Mesenchymal stem cell (in vitro differentiated cells and primary cell): ENCODE measurements at regions not wholly inside any gene's neighbourhood (a gene's known extent, or its start where the extent isn't known, plus 50 kb on each side); places are given as distances from the start of the nearest gene placed in this dataset.

Experiments
- DNase-seq: peaks from one replicate; pipeline ENCODE4 v3.0.0-alpha.2; 2013
- H2AFZ ChIP-seq: one replicate; pipeline ENCODE4 v1.6.1; 2013; ENCODE audit warnings: low read depth, mild to moderate bottlenecking, control low read depth, inconsistent platforms, low read length, moderate library complexity
- H2AK5ac ChIP-seq: 2 replicates; pipeline ENCODE4 v1.6.1; 2013; ENCODE audit warnings: low read length, moderate library complexity, mild to moderate bottlenecking, inconsistent platforms; ENCODE audit not compliant: severe bottlenecking
- H2BK120ac ChIP-seq: one replicate; pipeline ENCODE4 v1.6.1; 2013; ENCODE audit warnings: low read depth, mild to moderate bottlenecking, inconsistent platforms, low read length, moderate library complexity
- H2BK12ac ChIP-seq, 2 experiments: one replicate each; pipeline ENCODE4 v1.6.1; 2013; ENCODE audit warnings: inconsistent platforms in 2 of 2, low read length in 2 of 2, mild to moderate bottlenecking in 2 of 2, moderate library complexity in 2 of 2, control low read depth in 1 of 2
- H2BK15ac ChIP-seq: one replicate; pipeline ENCODE4 v1.6.1; 2013; ENCODE audit warnings: mild to moderate bottlenecking, low read depth, inconsistent platforms; ENCODE audit not compliant: poor library complexity, severe bottlenecking
- H2BK5ac ChIP-seq: 2 replicates; pipeline ENCODE4 v1.6.1; 2013; ENCODE audit warnings: low read depth, mild to moderate bottlenecking, low read length, control low read depth, inconsistent platforms; ENCODE audit not compliant: poor library complexity, severe bottlenecking
- H3K14ac ChIP-seq, 2 experiments: one replicate each; pipeline ENCODE4 v1.6.1; 2013; ENCODE audit warnings: inconsistent platforms in 2 of 2, low read length in 2 of 2, control low read depth in 1 of 2, mild to moderate bottlenecking in 1 of 2, moderate library complexity in 1 of 2
- H3K18ac ChIP-seq, 2 experiments: one replicate each; pipeline ENCODE4 v1.6.1; 2013; ENCODE audit warnings: inconsistent platforms in 2 of 2, low read length in 2 of 2, control low read depth in 1 of 2, low read depth in 1 of 2, mild to moderate bottlenecking in 1 of 2
- H3K23ac ChIP-seq, 2 experiments: one replicate each; pipeline ENCODE4 v1.6.1; 2013; ENCODE audit warnings: inconsistent platforms in 2 of 2, low read length in 2 of 2, mild to moderate bottlenecking in 2 of 2, moderate library complexity in 2 of 2, control low read depth in 1 of 2
- H3K27ac ChIP-seq: 2 replicates; pipeline ENCODE4 v1.5.1; 2013; ENCODE audit warnings: mild to moderate bottlenecking, moderate library complexity, low read length, control low read depth, inconsistent platforms; ENCODE audit not compliant: poor library complexity, severe bottlenecking
- H3K27me3 ChIP-seq, 2 experiments: 2 replicates each; pipeline versions ENCODE4 v1.6.1 to v1.7.0; 2013; ENCODE audit warnings: low read length in 2 of 2, mild to moderate bottlenecking in 2 of 2, moderate library complexity in 2 of 2, control low read depth in 1 of 2, inconsistent platforms in 1 of 2; ENCODE audit not compliant: control insufficient read depth in 1 of 2, insufficient read depth in 1 of 2
- H3K36me3 ChIP-seq, 2 experiments: 2 replicates each; pipeline versions ENCODE4 v1.6.1 to v1.7.0; 2013; ENCODE audit warnings: low read length in 2 of 2, control low read depth in 1 of 2, inconsistent platforms in 1 of 2, low read depth in 1 of 2, mild to moderate bottlenecking in 1 of 2; ENCODE audit not compliant: insufficient read depth in 2 of 2, control insufficient read depth in 1 of 2
- H3K4ac ChIP-seq, 2 experiments: one replicate each; pipeline ENCODE4 v1.6.1; 2013; ENCODE audit warnings: inconsistent platforms in 2 of 2, low read length in 2 of 2, mild to moderate bottlenecking in 2 of 2, moderate library complexity in 2 of 2, control low read depth in 1 of 2, low read depth in 1 of 2
- H3K4me1 ChIP-seq: 2 replicates; pipeline ENCODE4 v1.6.1; 2013; ENCODE audit warnings: low read depth, low read length, control low read depth; ENCODE audit not compliant: control insufficient read depth, insufficient read depth
- H3K4me2 ChIP-seq: 2 replicates; pipeline ENCODE4 v1.6.1; 2013; ENCODE audit warnings: low read length, mild to moderate bottlenecking, inconsistent platforms; ENCODE audit not compliant: poor library complexity, severe bottlenecking
- H3K4me3 ChIP-seq, 2 experiments: 2 replicates each; pipeline versions ENCODE4 v1.5.1 to v1.7.0; 2013; ENCODE audit warnings: low read length in 2 of 2, mild to moderate bottlenecking in 2 of 2, control low read depth in 1 of 2, low read depth in 1 of 2; ENCODE audit not compliant: insufficient read depth in 1 of 2
- H3K79me1 ChIP-seq: replicated peaks from 2 replicates; pipeline ENCODE4 v1.6.1; 2013; ENCODE audit warnings: mild to moderate bottlenecking, control low read depth, low read length, inconsistent platforms; ENCODE audit not compliant: poor library complexity, severe bottlenecking
- H3K9ac ChIP-seq: 2 replicates; pipeline ENCODE4 v1.7.0; 2013; ENCODE audit warnings: mild to moderate bottlenecking, low read length, moderate library complexity
- H3K9me3 ChIP-seq: 2 replicates; pipeline ENCODE4 v1.7.0; 2013; ENCODE audit warnings: mild to moderate bottlenecking, low read length; ENCODE audit not compliant: control insufficient read depth
- H4K8ac ChIP-seq: one replicate; pipeline ENCODE4 v1.6.1; 2013; ENCODE audit warnings: inconsistent platforms, mild to moderate bottlenecking, low read length, moderate library complexity
- H4K91ac ChIP-seq: one replicate; pipeline ENCODE4 v1.6.1; 2013; ENCODE audit warnings: mild to moderate bottlenecking, low read length, inconsistent platforms

GRCh38 chr2:215189393-215189792 lies 51.0 kb upstream of the ABCA12 start:
- no peak overlapping the region for H2BK12ac ChIP-seq
- H3K79me1 ChIP-seq, result no peaks in the 10 kb centered on the region
- H3K14ac ChIP-seq, result no peak overlapping the region
- H3K27me3 ChIP-seq, result no peaks in the 10 kb centered on the region
- H2BK5ac ChIP-seq, result no peak overlapping the region
- no peaks in the 10 kb centered on the region for H3K9me3 ChIP-seq
- H2BK120ac ChIP-seq, result no peak overlapping the region
- H3K4me2 ChIP-seq, result no peak overlapping the region
- H3K4me3 ChIP-seq, result no peak overlapping the region
- no peak overlapping the region for H2BK15ac ChIP-seq
- no peak overlapping the region for H4K8ac ChIP-seq
- H2AK5ac ChIP-seq, result no peak overlapping the region
- no peaks in the 10 kb centered on the region for H3K4me1 ChIP-seq
- no peak overlapping the region for H3K18ac ChIP-seq
- H3K9ac ChIP-seq, result no peak overlapping the region
- DNase-seq, result no peak
- no peak overlapping the region for H3K4ac ChIP-seq
- H3K27ac ChIP-seq, result no peak overlapping the region
- H3K23ac ChIP-seq, result no peak overlapping the region
- H4K91ac ChIP-seq, result no peak overlapping the region
- H3K36me3 ChIP-seq, result no peaks in the 10 kb centered on the region
- no peak overlapping the region for H2AFZ ChIP-seq
